GM18508 (cell line): ENCODE measurements at regions not wholly inside any gene's neighbourhood (a gene's known extent, or its start where the extent isn't known, plus 50 kb on each side); places are given as distances from the start of the nearest gene placed in this dataset.
"Not testable (repeated sequence)": the region's sequence is repeated elsewhere in the genome, so short reads cannot be mapped to it uniquely, and the experiment has no call there.

Source experiments
- ATAC-seq: cut with Tn5 transposase; IDR thresholded peaks from one replicate; pipeline ENCODE4 v1.9.1; 2021; ENCODE audit warnings: moderate number of reproducible peaks; ENCODE audit not compliant: insufficient read depth, unreplicated experiment

- ATAC-seq: no peak
These were observed 372.6 kb downstream of the BCL11B start for GRCh38 chr14:98899441-98899840.

GRCh38 chr14:98900236-98900635 is 371.8 kb downstream of the BCL11B start:
- no peak for ATAC-seq

GRCh38 chr14:98900798-98901197 is 371.2 kb downstream of the BCL11B start:
- ATAC-seq: no peak

- ATAC-seq: no peak
These were observed 370.3 kb downstream of the BCL11B start for GRCh38 chr14:98901511-98902205.

GRCh38 chr14:98903371-98903770 is 368.6 kb downstream of the BCL11B start:
- no peak for ATAC-seq

- no peak for ATAC-seq
These were observed 367.3 kb downstream of the BCL11B start for GRCh38 chr14:98904677-98905076.

- no peak for ATAC-seq
These were observed 365.6 kb downstream of the BCL11B start for GRCh38 chr14:98906123-98906995.

GRCh38 chr14:98907271-98907670 is 364.7 kb downstream of the BCL11B start:
- no peak for ATAC-seq

- no peak for ATAC-seq
These were observed 363.9 kb downstream of the BCL11B start for GRCh38 chr14:98908050-98908449.

- no peak for ATAC-seq
These were observed 362.6 kb downstream of the BCL11B start for GRCh38 chr14:98909251-98909944.

- ATAC-seq: no peak
These were observed 361.9 kb downstream of the BCL11B start for GRCh38 chr14:98910061-98910460.

- no peak for ATAC-seq
These were observed 359.3 kb downstream of the BCL11B start for GRCh38 chr14:98912655-98913054.

- no peak for ATAC-seq
These were observed 357.9 kb downstream of the BCL11B start for GRCh38 chr14:98913967-98914650.

- ATAC-seq: no peak
These were observed 357.1 kb downstream of the BCL11B start for GRCh38 chr14:98914942-98915341.

GRCh38 chr14:98915625-98916024 is 356.4 kb downstream of the BCL11B start:
- ATAC-seq: no peak

- ATAC-seq: no peak
These were observed 356.0 kb downstream of the BCL11B start for GRCh38 chr14:98916036-98916435.

GRCh38 chr14:98916476-98916875 is 355.5 kb downstream of the BCL11B start:
- no peak for ATAC-seq

GRCh38 chr14:98919434-98919833 is 352.6 kb downstream of the BCL11B start:
- no peak for ATAC-seq

- not testable (repeated sequence) for ATAC-seq
These were observed 350.7 kb downstream of the BCL11B start for GRCh38 chr14:98921306-98921705.

- ATAC-seq: no peak
These were observed 348.4 kb downstream of the BCL11B start for GRCh38 chr14:98923596-98923995.
